ENCODE measurements at regions not wholly inside any gene's neighbourhood (a gene's known extent, or its start where the extent isn't known, plus 50 kb on each side); places are given as distances from the start of the nearest gene placed in this dataset.
"Not testable (repeated sequence)": the region's sequence is repeated elsewhere in the genome, so short reads cannot be mapped to it uniquely, and the experiment has no call there.

DNA sequence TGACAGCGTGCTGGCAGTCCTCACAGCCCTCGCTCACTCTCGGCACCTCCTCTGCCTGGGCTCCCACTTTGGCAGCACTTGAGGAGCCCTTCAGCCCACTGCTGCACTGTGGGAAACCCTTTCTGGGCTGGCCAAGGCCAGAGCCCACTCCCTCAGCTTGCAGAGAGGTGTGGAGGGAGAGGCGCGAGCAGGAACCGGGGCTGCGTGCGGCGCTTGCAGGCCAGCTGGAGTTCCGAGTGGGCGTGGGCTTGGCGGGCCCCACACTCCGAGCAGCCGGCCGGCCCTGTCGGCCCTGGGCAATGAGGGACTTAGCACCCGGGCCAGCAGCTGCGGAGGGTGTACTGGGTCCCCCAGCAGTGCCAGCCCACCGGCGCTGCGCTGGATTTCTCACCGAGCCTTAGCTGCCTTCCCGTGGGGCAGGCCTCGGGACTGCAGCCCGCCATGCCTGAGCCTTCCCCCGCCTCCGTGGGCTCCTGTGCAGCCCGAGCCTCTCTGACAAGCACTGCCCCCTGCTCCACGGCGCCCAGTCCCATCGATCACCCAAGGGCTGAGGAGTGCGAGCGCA is 722.0 kb downstream of the KLHL13 start:
- TF ChIP-seq, protein P1, sequence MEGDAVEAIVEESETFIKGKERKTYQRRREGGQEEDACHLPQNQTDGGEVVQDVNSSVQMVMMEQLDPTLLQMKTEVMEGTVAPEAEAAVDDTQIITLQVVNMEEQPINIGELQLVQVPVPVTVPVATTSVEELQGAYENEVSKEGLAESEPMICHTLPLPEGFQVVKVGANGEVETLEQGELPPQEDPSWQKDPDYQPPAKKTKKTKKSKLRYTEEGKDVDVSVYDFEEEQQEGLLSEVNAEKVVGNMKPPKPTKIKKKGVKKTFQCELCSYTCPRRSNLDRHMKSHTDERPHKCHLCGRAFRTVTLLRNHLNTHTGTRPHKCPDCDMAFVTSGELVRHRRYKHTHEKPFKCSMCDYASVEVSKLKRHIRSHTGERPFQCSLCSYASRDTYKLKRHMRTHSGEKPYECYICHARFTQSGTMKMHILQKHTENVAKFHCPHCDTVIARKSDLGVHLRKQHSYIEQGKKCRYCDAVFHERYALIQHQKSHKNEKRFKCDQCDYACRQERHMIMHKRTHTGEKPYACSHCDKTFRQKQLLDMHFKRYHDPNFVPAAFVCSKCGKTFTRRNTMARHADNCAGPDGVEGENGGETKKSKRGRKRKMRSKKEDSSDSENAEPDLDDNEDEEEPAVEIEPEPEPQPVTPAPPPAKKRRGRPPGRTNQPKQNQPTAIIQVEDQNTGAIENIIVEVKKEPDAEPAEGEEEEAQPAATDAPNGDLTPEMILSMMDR (conservative IDR thresholded peaks at IDR 0.05; ENCODE audit: low read length) = not testable (repeated sequence)
- not testable (repeated sequence) for TF ChIP-seq EZH2phosphoT487 (IDR thresholded peaks at IDR 0.05; ENCODE audit: borderline replicate concordance)
